ENCODE measurements at regions not wholly inside any gene's neighbourhood (a gene's known extent, or its start where the extent isn't known, plus 50 kb on each side); places are given as distances from the start of the nearest gene placed in this dataset.

- no peak overlapping the region for H3K27ac Mint-ChIP-seq
These were observed 100.7 kb upstream of the ZNF469 start for GRCh38 chr16:88281858-88282563.

GRCh38 chr16:88282564-88283395, 100.0 kb upstream of the ZNF469 start:
- Mint-ChIP-seq H3K9me3 (no peaks in the 10 kb centered on the region), H3K27me3 (no peaks in the 10 kb centered on the region), H3K27ac (no peak overlapping the region), H3K4me1 (ENCODE audit: low read depth) (no peaks in the 10 kb centered on the region), H3K4me3 (no peak overlapping the region), H3K36me3 (ENCODE audit: low read depth) (no peaks in the 10 kb centered on the region)
- DNase-seq: no peak
- ATAC-seq: no peak
- intact Hi-C loops (cut with micrococcal nuclease): no loop called here
- POLR2A ChIA-PET: no interaction called here
- TF ChIP-seq, protein P1, sequence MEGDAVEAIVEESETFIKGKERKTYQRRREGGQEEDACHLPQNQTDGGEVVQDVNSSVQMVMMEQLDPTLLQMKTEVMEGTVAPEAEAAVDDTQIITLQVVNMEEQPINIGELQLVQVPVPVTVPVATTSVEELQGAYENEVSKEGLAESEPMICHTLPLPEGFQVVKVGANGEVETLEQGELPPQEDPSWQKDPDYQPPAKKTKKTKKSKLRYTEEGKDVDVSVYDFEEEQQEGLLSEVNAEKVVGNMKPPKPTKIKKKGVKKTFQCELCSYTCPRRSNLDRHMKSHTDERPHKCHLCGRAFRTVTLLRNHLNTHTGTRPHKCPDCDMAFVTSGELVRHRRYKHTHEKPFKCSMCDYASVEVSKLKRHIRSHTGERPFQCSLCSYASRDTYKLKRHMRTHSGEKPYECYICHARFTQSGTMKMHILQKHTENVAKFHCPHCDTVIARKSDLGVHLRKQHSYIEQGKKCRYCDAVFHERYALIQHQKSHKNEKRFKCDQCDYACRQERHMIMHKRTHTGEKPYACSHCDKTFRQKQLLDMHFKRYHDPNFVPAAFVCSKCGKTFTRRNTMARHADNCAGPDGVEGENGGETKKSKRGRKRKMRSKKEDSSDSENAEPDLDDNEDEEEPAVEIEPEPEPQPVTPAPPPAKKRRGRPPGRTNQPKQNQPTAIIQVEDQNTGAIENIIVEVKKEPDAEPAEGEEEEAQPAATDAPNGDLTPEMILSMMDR (IDR thresholded peaks at IDR 0.05): no peak
- CTCF ChIA-PET: no interaction called here

More at GRCh38 chr16:88281858-88282563, 100.7 kb upstream of the ZNF469 start:
- POLR2A ChIA-PET: no interaction called here
- intact Hi-C loops (cut with micrococcal nuclease): no loop called here
- no peaks in the 10 kb centered on the region for H3K9me3 Mint-ChIP-seq
- DNase-seq (no peak), ATAC-seq (no peak)
- TF ChIP-seq, protein P1 (IDR thresholded peaks at IDR 0.05): no peak
- no peaks in the 10 kb centered on the region for H3K4me1 Mint-ChIP-seq (ENCODE audit: low read depth)
- no peak overlapping the region for H3K4me3 Mint-ChIP-seq
- H3K27me3 Mint-ChIP-seq: no peaks in the 10 kb centered on the region
- H3K36me3 Mint-ChIP-seq (ENCODE audit: low read depth): no peaks in the 10 kb centered on the region
- CTCF ChIA-PET: no interaction called here

DNA sequence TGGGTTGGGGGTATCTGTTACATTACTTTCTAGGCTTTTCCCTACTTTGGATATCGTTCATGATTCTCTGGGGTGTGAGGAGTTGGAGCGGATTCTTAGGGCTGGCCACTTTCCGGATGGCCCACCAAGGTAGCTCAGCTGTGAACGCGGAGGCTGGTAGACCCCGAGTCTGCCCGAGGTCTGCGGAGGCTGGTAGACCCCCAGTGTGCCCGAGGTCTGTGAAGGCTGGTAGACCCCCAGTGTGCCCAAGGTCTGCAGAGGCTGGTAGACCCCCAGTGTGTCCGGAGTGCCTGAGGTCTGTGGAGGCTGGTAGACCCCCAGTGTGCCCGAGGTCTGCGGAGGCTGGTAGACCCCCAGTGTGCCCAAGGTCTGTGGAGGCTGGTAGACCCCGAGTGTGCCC, 99.2 kb upstream of the ZNF469 start:
- ATAC-seq: no peak
- intact Hi-C loops (cut with micrococcal nuclease): no loop called here
- CTCF ChIA-PET: no interaction called here
- no peak for DNase-seq
- H3K4me1 Mint-ChIP-seq (ENCODE audit: low read depth): no peaks in the 10 kb centered on the region
- H3K27ac Mint-ChIP-seq: no peak overlapping the region
- no peaks in the 10 kb centered on the region for H3K9me3 Mint-ChIP-seq
- TF ChIP-seq, protein P1 (IDR thresholded peaks at IDR 0.05): no peak
- no peaks in the 10 kb centered on the region for H3K27me3 Mint-ChIP-seq
- no peaks in the 10 kb centered on the region for H3K36me3 Mint-ChIP-seq (ENCODE audit: low read depth)
- POLR2A ChIA-PET: no interaction called here
- H3K4me3 Mint-ChIP-seq: no peak overlapping the region

- Mint-ChIP-seq H3K4me1 (ENCODE audit: low read depth) (no peaks in the 10 kb centered on the region), H3K4me3 (no peak overlapping the region), H3K27me3 (no peaks in the 10 kb centered on the region), H3K27ac (no peak overlapping the region), H3K36me3 (ENCODE audit: low read depth) (no peaks in the 10 kb centered on the region), H3K9me3 (no peaks in the 10 kb centered on the region)
- DNase-seq (no peak), ATAC-seq (no peak)
- CTCF ChIA-PET: no interaction called here
- intact Hi-C loops (cut with micrococcal nuclease): no loop called here
- TF ChIP-seq, protein P1 (IDR thresholded peaks at IDR 0.05): no peak
- POLR2A ChIA-PET: no interaction called here
These were observed 98.7 kb upstream of the ZNF469 start for GRCh38 chr16:88284101-88284500.

Measured in activated CD8-positive, alpha-beta T cell treated with anti-CD3 and anti-CD28 coated beads for 36 hours (primary cell).